ENCODE measurements at regions not wholly inside any gene's neighbourhood (a gene's known extent, or its start where the extent isn't known, plus 50 kb on each side); places are given as distances from the start of the nearest gene placed in this dataset.

- Histone ChIP-seq H3K27me3 (ENCODE audit: insufficient read depth, poor library complexity, severe bottlenecking) (no peaks in the 10 kb centered on the region), H3K4me3 (replicated peaks; ENCODE audit: insufficient read depth, low read length) (no peak overlapping the region), H3K27ac (replicated peaks) (no peak overlapping the region)
- DNase-seq (ENCODE audit: low read depth in 1 of 2, low spot score in 1 of 2): no peak
- TF ChIP-seq GABPA (IDR thresholded peaks at IDR 0.05; ENCODE audit: low read depth) (no peak), POLR2AphosphoS5 (IDR thresholded peaks at IDR 0.05; ENCODE audit: low read depth) (no peak), REST (IDR thresholded peaks at IDR 0.05; ENCODE audit: insufficient replicate concordance, low read depth) (no peak), SPI1 (IDR thresholded peaks at IDR 0.05; ENCODE audit: borderline replicate concordance, low read depth) (no peak), CTCF (IDR thresholded peaks at IDR 0.05; ENCODE audit: insufficient read depth, low read length) (no peak)
Observed at GRCh38 chr18:43751203-43751602, 473.9 kb upstream of the SYT4 start.

GRCh38 chr18:43751835-43752234 is 474.5 kb upstream of the SYT4 start:
- H3K27me3 ChIP-seq (ENCODE audit: insufficient read depth, poor library complexity, severe bottlenecking): no peaks in the 10 kb centered on the region
- DNase-seq (ENCODE audit: low read depth in 1 of 2, low spot score in 1 of 2): no peak
- TF ChIP-seq GABPA (IDR thresholded peaks at IDR 0.05; ENCODE audit: low read depth): no peak
- no peak for TF ChIP-seq REST (IDR thresholded peaks at IDR 0.05; ENCODE audit: insufficient replicate concordance, low read depth)
- TF ChIP-seq POLR2AphosphoS5 (IDR thresholded peaks at IDR 0.05; ENCODE audit: low read depth): no peak
- TF ChIP-seq CTCF (IDR thresholded peaks at IDR 0.05; ENCODE audit: insufficient read depth, low read length): no peak
- TF ChIP-seq SPI1 (IDR thresholded peaks at IDR 0.05; ENCODE audit: borderline replicate concordance, low read depth): no peak
- H3K4me3 ChIP-seq (replicated peaks; ENCODE audit: insufficient read depth, low read length): no peak overlapping the region
- H3K27ac ChIP-seq (replicated peaks): no peak overlapping the region

- no peak for DNase-seq (ENCODE audit: low read depth in 1 of 2, low spot score in 1 of 2)
- H3K27ac ChIP-seq (replicated peaks): no peak overlapping the region
- H3K4me3 ChIP-seq (replicated peaks; ENCODE audit: insufficient read depth, low read length): no peak overlapping the region
- TF ChIP-seq POLR2AphosphoS5 (IDR thresholded peaks at IDR 0.05; ENCODE audit: low read depth): no peak
- TF ChIP-seq SPI1 (IDR thresholded peaks at IDR 0.05; ENCODE audit: borderline replicate concordance, low read depth): no peak
- TF ChIP-seq GABPA (IDR thresholded peaks at IDR 0.05; ENCODE audit: low read depth): no peak
- no peak for TF ChIP-seq REST (IDR thresholded peaks at IDR 0.05; ENCODE audit: insufficient replicate concordance, low read depth)
- TF ChIP-seq CTCF (IDR thresholded peaks at IDR 0.05; ENCODE audit: insufficient read depth, low read length): no peak
- no peaks in the 10 kb centered on the region for H3K27me3 ChIP-seq (ENCODE audit: insufficient read depth, poor library complexity, severe bottlenecking)
Observed at GRCh38 chr18:43757273-43757672, 480.0 kb upstream of the SYT4 start.

All from HL-60 (cell line).